HG02642 (cell line): ENCODE measurements at regions not wholly inside any gene's neighbourhood (a gene's known extent, or its start where the extent isn't known, plus 50 kb on each side); places are given as distances from the start of the nearest gene placed in this dataset.
"Not testable (repeated sequence)": the region's sequence is repeated elsewhere in the genome, so short reads cannot be mapped to it uniquely, and the experiment has no call there.

Experiments
- ATAC-seq: cut with Tn5 transposase; IDR thresholded peaks from one replicate; pipeline ENCODE4 v1.9.1; 2021; ENCODE audit warnings: mild to moderate bottlenecking; ENCODE audit not compliant: unreplicated experiment, poor library complexity

DNA sequence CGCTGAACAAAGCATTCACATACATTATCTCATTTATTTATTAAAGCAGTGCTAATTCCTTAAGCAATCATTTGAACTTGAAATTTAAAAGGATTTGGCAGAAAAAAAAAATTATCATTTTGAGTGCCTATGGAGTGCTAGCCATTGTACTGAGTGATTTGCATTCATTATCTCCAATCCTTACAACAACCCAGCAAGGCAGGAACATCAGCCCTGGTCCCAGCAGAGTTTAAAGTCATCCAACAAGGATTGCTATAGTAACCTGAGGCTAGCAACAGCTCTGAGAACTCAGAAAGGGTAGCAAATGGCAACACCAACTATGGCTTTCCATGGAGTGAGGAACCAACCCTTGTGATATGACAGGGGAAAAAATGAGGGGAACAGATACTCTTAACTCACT lies 237.6 kb upstream of the SETMAR start:
- ATAC-seq: no peak

DNA sequence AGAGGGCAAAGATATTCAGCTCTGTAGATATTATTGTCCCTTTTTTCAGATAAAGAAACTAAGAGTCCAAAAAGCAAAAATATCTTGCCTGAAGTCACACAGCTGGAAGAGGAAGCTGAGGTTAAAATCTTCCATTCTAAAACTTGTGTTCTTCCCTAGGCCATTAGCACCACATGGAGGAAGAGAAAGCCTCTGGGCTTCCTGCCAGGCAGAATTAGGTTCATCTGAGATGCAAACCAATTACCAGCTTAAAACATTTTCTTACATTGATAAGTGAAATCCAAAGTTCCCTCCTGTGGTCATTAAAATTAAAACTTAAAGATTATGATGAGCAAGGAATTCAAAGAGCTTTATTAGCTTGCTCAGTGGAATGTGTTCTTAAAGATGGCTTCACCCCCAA lies 235.3 kb upstream of the SETMAR start:
- ATAC-seq: no peak

DNA sequence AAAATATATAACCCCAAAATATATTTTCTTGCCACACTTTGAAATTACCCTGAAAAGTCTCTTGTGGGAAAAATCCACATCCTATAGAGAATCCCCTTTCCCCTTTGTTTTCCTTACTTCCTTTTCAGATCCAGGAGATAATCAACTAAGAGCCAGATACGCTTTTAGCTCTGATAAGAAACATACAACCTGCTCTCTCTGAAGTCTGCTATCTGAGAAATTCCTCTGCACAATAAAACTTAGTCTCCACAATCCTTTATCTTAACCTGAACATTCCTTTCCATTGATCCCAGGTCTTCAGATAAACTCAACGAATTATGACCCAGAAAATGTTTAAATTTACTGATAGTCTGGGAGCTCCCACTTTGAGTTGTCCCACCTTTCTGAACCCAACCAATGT lies 233.4 kb upstream of the SETMAR start:
- ATAC-seq: no peak

DNA sequence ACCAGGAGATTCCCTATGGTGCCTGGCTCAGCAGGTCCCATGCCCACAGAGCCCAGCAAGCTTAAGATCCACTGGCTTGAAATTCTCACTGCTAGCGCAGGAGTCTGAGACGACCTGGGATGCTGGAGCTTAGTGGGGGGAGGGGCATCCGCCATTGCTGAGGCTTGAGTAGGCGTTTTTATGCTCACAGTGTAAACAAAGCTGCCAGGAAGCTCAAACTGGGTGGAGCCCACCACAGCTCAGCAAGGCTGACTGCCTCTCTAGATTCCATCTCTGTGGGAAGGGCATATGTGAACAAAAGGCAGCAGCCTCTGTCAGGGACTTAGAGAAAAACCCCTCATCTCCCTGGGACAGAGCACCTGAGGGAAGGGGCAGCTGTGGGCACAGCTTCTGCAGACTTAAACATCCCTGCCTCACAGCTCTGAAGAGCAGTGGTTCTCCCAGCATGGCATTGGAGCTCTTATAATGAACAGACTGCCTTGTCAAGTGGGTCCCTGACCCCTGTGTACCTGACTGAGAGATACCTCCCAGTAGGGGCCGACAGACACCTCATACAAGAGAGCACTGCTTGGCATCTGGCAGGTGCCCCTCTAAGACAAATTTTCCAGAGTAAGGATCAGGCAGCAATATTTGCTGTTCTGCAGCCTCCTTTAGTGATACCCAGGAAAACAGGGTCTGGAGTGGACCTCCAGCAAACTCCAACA lies 231.5 kb upstream of the SETMAR start:
- no peak for ATAC-seq

DNA sequence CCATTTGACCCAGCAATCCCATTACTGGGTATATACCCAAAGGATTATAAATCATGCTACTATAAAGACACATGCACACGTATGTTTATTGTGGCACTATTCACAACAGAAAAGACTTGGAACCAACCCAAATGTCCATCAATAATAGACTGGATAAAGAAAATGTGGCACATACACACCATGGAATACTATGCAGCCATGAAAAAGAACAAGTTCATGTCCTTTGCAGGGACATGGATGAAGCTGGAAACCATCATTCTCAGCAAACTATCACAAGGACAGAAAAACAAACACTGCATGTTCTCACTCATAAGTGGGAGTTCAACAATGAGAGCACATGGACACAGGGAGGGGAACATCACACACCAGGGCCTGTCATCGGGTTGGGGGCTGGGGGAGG lies 225.9 kb upstream of the SETMAR start:
- not testable (repeated sequence) for ATAC-seq

DNA sequence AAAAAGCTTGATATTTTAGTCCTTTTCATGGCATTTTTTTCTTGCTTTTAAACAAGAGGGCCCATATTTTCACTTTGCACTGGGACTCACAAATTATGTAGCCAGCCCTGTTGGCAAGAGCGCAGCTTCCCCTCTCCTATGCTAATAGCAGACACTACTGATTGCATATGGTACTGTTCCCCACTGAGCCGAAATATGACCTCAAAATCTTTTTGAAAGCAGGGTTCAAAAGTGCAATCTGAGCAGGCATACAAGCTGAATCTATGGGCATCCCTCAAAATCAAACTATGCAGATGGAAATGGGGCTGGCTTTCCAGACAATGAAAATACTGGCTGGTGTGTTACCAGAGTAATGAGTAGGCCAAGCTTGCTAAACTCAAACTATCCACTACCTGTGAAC lies 225.2 kb upstream of the SETMAR start:
- no peak for ATAC-seq

DNA sequence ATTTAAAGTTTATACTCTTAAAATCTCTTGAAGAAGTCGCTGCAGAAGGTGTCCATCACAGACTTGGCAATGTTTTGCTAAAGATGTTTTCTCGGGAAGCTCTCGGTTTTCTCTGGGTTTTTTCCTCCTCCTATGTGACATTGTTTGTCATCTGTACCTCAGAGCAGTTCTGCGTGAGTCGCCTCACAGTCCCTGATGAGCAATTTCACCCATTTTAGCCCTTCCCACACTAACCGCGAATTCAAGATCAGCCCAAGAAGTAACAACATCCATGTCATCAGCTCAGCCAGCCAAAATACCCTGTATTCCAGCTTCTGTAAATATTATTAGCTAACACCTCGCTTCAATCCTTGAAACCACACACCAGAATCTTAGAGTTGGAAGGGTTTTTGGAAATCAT lies 224.3 kb upstream of the SETMAR start:
- peak; percentile 57 for ATAC-seq

DNA sequence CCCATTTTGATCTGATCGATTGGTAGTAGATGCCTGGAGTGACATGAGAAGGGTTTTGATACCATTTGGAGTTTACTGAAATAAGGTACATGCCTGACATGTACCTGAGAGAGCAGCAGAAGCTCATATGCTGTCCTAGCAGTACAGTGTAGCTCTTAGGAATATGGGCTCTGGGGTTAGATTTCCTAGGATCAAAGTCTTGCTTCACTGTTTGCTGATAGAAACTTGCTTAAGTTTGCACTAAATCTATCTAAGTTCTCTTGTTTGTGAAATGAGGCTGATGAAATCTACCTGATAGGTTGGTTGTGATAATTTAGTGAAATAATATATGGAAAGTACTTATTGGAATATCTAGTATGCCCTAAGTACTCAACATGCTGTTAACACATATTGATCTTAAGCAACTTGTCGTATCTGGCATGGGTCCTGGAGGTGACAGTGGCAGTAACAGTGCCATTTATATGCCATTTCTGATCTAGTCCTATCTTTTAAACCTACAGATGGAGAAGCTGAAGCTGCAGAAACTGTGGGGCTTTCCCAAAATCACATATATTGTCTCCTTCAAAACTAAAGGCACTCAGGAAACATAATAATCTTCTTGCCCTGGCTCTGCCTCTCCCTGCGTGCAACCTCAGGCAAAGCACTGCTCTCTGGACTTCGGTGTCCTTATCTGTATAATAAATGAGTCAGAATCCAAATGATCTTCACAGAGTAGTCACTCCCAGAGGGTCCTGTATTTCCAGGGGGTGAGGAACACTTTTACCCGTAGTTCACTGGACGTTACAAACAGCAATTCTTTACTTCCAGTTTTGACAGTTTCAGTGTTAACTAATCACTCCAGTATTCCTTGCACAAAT lies 223.6 kb upstream of the SETMAR start:
- ATAC-seq: peak; percentile 17

DNA sequence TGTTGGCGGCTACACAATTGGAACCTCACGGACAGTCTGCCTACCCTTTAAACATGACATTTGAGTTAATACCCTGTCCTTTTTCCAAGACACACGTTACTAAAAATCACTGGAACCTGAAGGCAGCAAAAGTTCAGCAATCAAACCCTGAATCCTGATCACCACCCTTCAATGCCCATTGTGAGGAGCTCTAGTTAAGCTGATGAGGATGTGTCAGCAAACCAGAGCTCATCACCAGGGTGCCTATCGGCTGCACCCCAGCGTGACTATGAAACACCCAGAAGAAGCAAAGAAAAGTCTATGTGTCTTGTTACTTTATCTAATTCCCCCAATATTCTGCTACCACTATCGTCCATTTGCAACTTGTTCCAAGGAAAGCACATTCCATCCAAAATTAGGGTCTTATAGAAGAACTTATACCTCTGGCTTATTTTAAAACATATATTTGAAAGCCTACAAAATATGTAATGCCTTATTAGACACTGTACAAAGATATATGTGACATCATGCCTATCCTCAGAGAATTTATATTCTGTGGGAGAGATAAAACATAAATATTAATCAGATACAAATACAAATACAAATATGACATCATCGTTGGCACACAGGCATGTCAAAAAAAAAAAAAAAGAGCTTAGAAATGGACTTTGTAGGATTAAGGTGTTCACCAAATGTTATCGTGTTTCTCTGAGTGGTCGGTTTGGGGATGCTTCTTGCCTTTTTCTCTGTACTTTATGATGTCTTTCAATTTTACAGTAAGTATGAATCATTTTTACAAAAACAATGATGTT lies 219.7 kb upstream of the SETMAR start:
- no peak for ATAC-seq

DNA sequence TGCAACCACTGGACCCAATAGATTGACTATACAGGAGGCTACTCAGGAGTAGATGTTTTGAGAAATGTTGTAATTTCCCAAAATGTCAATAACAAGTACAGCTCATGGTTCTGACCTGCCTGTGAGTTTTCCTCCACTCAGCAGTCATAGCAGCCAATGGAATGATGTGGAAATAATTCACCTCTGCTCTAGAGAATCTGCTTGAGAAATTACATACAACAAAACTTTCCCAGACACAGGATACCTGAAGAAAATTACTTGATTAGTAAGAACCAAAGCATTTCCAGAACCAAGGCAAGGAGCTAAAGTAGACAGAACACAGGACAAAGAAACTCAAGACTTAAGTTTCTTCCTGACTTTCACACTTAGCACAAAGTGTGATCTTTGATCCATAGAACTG lies 218.9 kb upstream of the SETMAR start:
- no peak for ATAC-seq

DNA sequence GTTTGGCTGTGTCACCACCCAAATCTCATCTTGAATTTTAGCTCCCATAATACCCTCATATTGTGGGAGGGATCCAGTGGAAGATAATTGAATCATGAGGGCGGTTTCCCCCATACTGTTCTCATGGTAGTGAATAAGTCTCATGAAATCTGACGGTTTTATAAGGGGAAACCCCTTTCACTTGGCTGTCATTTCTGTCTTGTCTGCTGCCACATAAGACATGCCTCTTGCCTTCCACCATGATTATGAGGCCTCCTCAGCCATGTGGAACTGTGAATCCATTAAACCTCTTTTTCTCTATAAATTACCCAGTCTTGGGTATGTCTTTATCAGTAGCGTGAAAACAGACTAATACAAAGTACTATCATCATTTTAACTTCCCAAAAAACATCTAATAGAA lies 216.5 kb upstream of the SETMAR start:
- not testable (repeated sequence) for ATAC-seq

DNA sequence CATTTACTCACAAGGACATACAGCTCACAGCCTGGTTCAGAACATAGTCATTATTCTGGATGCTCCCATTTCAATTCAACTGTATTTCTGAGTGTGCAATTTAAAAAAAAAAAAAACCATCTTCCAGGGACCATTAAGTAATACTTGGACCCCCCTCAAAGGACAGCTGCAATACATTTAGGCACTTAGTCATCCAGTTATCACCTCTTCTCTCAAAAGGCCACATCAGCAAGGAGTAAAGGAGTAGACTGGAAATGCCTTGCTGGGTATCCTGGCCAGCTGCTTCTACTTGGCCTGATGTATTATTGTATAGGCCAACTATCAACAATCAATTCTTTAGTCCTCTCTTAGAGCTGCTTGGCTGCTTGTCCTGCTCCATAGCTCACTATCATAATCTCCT lies 211.4 kb upstream of the SETMAR start:
- ATAC-seq: no peak

DNA sequence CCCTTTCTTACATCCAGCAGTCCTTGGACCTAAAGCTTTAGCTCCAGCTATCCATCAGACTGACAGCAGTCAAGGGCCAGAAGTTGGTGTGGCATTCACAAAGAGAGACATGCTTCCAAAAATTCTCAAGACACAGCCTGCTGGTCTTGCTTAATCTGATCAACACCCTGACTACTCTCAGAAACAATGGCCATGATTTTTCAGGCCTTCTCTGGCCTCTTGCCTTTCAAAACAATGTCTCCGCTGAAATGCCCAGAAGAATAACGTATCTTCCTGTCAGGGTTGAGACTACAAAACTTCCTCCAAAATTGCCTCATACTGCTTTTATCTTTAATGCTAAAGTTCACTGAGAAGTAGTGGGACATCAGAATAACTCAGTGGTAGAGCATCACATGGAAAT lies 205.4 kb upstream of the SETMAR start:
- ATAC-seq: no peak

DNA sequence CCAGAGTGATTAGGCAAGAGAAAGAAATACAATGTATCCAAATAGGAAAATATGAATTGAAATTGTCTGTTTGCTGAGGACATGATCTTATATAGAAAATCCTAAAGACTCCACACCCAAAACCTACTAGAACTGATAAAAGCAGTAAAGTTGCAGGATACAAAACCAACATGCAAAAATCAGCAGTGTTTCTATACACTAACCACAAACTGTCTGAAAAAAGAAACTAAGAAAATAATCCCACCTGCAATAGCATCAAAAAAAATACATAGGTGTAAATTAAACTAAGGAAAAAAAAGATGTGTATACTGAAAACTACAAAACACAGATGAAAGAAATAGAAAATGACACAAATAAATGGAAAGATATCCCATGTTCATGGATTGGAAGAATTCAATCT lies 203.6 kb upstream of the SETMAR start:
- no peak for ATAC-seq

DNA sequence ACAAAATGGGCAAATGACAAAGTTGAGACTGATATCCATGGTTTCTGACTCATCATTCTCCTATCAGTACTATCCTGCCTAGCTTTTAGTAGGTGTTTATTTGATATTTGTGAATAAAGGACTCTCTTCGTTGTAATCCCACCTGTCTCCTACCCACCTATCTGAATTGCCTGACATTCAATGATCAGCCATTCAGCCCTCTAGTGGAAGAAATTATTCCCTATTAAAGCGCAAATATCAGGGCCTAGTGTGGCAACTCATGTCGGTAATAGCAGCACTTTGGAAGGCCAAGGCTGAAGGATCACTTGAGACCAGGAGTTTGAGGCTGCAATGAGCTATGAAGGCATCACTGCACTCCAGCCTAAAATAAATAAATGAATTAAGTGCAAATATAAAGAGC lies 195.7 kb upstream of the SETMAR start:
- no peak for ATAC-seq

DNA sequence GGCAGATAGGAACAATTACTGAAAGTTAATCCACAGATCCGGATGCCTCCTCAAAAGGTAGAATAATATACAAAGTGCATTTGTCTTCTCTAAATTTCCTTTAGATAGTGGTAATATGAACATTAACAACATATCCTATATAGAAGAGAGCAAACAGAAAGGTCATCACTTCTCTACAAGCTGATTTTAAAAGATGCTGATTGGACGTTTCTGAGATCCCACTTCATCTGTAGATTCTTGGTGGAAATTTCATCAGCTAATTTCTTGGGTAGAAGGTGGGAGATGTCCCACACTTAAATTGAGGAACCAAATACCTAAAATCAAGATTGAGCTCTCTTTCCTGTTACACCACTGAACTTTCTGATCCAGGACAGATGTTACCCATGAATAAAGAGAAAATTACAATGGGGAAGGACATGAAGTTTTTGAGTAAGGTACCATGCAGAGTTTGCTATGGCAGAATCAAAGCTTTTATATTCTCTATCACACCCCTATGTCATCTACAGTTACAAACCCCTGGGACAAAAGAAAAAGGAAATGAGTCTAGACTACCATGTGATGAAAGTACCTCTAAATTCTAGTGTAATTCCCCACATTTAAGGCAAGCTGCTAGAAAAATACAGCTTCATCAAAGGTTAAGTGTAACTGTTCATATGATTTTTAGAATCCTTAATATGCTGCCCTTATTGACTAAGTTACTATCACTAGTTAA lies 189.2 kb upstream of the SETMAR start:
- ATAC-seq: no peak

DNA sequence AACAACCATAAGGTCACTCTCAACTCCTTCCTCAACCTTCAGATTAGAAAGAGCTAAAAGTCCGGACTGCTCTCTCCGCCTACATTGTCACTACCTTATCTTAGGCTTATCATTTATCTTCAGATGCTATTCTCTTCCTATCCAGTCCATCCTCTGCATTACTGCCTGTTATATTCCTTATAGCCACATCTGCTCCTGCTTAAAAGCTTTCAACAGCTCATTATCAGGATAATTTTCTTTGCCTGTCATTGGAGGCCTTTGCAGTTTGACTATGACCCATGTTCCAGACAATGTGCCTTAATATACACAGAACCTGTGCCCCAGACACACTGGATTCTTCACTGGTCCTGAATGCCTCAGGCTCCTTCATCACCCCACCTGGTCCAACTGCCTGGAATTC lies 184.1 kb upstream of the SETMAR start:
- no peak for ATAC-seq

DNA sequence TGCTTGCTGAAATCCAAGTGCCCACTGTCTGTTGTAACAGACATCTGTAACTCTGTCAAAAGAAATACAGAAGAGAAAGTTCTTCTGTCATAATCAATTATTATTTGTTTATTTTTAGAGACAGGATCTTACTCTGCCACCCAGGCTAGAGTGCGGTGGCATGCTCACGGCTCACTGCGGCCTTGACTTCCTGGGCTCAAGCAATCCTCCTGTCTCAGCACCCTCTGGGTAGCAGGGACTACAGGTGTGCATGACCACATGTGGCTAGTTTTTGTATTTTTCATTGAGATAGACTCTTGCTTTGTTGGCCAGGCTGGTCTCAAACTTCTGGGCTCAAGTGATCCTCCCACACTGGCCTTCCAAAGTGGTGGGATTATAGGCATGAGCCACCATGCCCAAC lies 177.6 kb upstream of the SETMAR start:
- no peak for ATAC-seq

DNA sequence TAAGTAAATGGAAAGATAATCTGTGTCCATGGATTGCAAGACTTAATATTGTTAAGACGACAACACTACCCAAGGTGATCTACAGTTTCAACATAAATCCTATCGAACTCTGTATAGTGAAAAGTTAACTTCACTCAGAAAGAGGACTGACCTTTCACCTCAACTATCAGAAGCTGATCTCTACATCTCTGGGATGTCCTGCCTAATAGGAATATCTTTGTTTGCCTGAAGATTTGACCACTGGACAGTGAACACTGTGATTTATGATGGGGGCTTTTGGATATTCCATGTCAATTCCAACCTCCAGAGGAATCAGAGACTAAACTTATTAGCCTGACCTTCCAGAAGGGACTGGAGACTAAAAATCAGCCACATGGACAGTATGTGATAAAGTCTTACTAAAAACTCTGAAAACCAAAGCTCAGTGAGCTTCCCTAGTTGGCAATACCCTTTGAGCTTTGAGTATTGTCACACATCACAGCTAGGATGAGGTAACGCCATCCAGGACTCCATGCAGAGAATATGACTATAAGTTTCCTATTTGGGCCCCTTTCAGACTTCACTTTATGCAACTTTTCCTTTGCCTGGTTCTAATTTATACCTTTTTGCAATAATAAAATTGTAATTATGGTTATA lies 164.9 kb upstream of the SETMAR start:
- ATAC-seq: no peak

DNA sequence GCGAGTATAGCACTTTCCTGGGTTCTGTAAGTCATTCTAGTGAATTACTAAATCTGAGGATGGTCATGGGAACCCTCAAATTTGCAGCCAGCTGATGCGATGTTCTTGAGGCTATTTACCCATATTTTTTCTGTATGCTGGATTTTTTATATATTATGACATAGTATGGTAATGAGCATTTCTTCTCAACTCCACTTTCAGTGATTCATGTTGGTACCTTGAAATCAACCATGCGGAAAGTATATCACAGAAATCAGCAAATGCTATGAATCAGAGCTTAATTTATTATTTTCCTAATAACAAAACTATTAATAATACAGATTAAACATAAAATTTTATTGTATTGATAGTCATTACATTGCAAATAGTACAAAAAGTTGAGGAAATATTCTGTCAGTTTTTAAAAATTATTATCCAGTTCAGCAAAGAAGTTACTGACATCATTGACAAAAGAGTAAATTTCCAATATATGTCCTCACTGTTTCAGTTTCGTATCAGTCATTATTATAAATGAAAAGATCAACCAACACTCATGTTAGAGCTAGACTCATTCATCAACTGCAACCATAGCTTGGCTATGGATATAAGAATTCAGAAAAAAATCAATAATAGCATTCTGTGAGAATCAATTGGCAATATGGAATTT lies 164.3 kb upstream of the SETMAR start:
- ATAC-seq: no peak
